Activated naive CD4-positive, alpha-beta T cell treated with anti-CD3 and anti-CD28 coated beads, Interleukin-2, amount 10 ng/mL, durations not matched to agents 7 days and 5 days (primary cell): ENCODE measurements at regions not wholly inside any gene's neighbourhood (a gene's known extent, or its start where the extent isn't known, plus 50 kb on each side); places are given as distances from the start of the nearest gene placed in this dataset.

ENCODE experiments used
- CTCF ChIA-PET: fragments of 350-600 bp; sonication (Branson Sonifier 250); formaldehyde crosslinking; loops from one replicate; lab custom pipeline; 2021; ENCODE audit warnings: antibody characterized with exemption; lab: Charles Lee
- DNase-seq: peaks from one replicate; pipeline ENCODE4 v3.0.0-alpha.2; 2020
- H3K27ac Mint-ChIP-seq: one replicate; pipeline ENCODE4 v1.8.0; 2021; ENCODE audit warnings: mild to moderate bottlenecking, moderate library complexity, mixed read lengths
- H3K27me3 Mint-ChIP-seq: one replicate; pipeline ENCODE4 v1.8.0; 2021; ENCODE audit warnings: mild to moderate bottlenecking, mixed read lengths
- H3K36me3 Mint-ChIP-seq: one replicate; pipeline ENCODE4 v1.8.0; 2021; ENCODE audit warnings: mixed read lengths
- H3K4me1 Mint-ChIP-seq: one replicate; pipeline ENCODE4 v1.8.0; 2021; ENCODE audit warnings: mixed read lengths
- H3K4me3 Mint-ChIP-seq: one replicate; pipeline ENCODE4 v1.8.0; 2021; ENCODE audit warnings: mild to moderate bottlenecking, moderate library complexity, mixed read lengths
- H3K9me3 Mint-ChIP-seq: one replicate; pipeline ENCODE4 v1.8.0; 2021; ENCODE audit warnings: mixed read lengths

GRCh38 chr2:133780997-133781513 is 212.8 kb upstream of the NCKAP5 start:
- Mint-ChIP-seq H3K27me3 (no peaks in the 10 kb centered on the region), H3K9me3 (no peaks in the 10 kb centered on the region), H3K36me3 (no peaks in the 10 kb centered on the region), H3K4me3 (no peak overlapping the region), H3K27ac (no peak overlapping the region), H3K4me1 (no peaks in the 10 kb centered on the region)
- no peak for DNase-seq
- CTCF ChIA-PET, result no interaction called here

GRCh38 chr2:133787207-133787606 is 218.9 kb upstream of the NCKAP5 start:
- Mint-ChIP-seq H3K27me3 (no peaks in the 10 kb centered on the region), H3K36me3 (no peaks in the 10 kb centered on the region), H3K4me1 (no peaks in the 10 kb centered on the region), H3K4me3 (no peak overlapping the region), H3K9me3 (no peaks in the 10 kb centered on the region), H3K27ac (no peak overlapping the region)
- CTCF ChIA-PET, result no interaction called here
- DNase-seq, result no peak

- Mint-ChIP-seq H3K27me3 (no peaks in the 10 kb centered on the region), H3K9me3 (no peaks in the 10 kb centered on the region), H3K4me3 (no peak overlapping the region), H3K4me1 (no peaks in the 10 kb centered on the region), H3K36me3 (no peaks in the 10 kb centered on the region), H3K27ac (no peak overlapping the region)
- CTCF ChIA-PET, result no interaction called here
- no peak for DNase-seq
These were observed 219.4 kb upstream of the NCKAP5 start for GRCh38 chr2:133787651-133788050.

- Mint-ChIP-seq H3K4me3 (no peak overlapping the region), H3K4me1 (no peaks in the 10 kb centered on the region), H3K27ac (no peak overlapping the region), H3K27me3 (no peaks in the 10 kb centered on the region), H3K36me3 (no peaks in the 10 kb centered on the region), H3K9me3 (no peaks in the 10 kb centered on the region)
- CTCF ChIA-PET, result no interaction called here
- no peak for DNase-seq
These were observed 220.1 kb upstream of the NCKAP5 start for GRCh38 chr2:133788386-133788785.

GRCh38 chr2:133789743-133790142 is 221.5 kb upstream of the NCKAP5 start:
- H3K4me1 Mint-ChIP-seq, result no peaks in the 10 kb centered on the region
- no peaks in the 10 kb centered on the region for H3K36me3 Mint-ChIP-seq
- H3K9me3 Mint-ChIP-seq, result peaks cover 3% of the 10 kb centered on the region
- H3K4me3 Mint-ChIP-seq, result no peak overlapping the region
- H3K27me3 Mint-ChIP-seq, result no peaks in the 10 kb centered on the region
- H3K27ac Mint-ChIP-seq, result no peak overlapping the region
- CTCF ChIA-PET, result no interaction called here
- DNase-seq, result no peak

- Mint-ChIP-seq H3K4me1 (no peaks in the 10 kb centered on the region), H3K27me3 (no peaks in the 10 kb centered on the region), H3K36me3 (no peaks in the 10 kb centered on the region), H3K4me3 (no peak overlapping the region), H3K27ac (no peak overlapping the region), H3K9me3 (peaks cover 3% of the 10 kb centered on the region)
- DNase-seq, result no peak
- CTCF ChIA-PET, result no interaction called here
These were observed 222.4 kb upstream of the NCKAP5 start for GRCh38 chr2:133790711-133791110.

GRCh38 chr2:133791191-133791590 is 222.9 kb upstream of the NCKAP5 start:
- CTCF ChIA-PET, result no interaction called here
- H3K9me3 Mint-ChIP-seq, result peaks cover 3% of the 10 kb centered on the region
- no peak overlapping the region for H3K27ac Mint-ChIP-seq
- H3K27me3 Mint-ChIP-seq, result no peaks in the 10 kb centered on the region
- H3K4me3 Mint-ChIP-seq, result no peak overlapping the region
- H3K4me1 Mint-ChIP-seq, result no peaks in the 10 kb centered on the region
- no peak for DNase-seq
- no peaks in the 10 kb centered on the region for H3K36me3 Mint-ChIP-seq

GRCh38 chr2:133792223-133792622 is 224.0 kb upstream of the NCKAP5 start:
- Mint-ChIP-seq H3K36me3 (no peaks in the 10 kb centered on the region), H3K27ac (no peak overlapping the region), H3K27me3 (no peaks in the 10 kb centered on the region), H3K9me3 (peaks cover 3% of the 10 kb centered on the region), H3K4me3 (no peak overlapping the region), H3K4me1 (no peaks in the 10 kb centered on the region)
- CTCF ChIA-PET, result no interaction called here
- no peak for DNase-seq

GRCh38 chr2:133794114-133794513 is 225.9 kb upstream of the NCKAP5 start:
- no peak overlapping the region for H3K4me3 Mint-ChIP-seq
- H3K27me3 Mint-ChIP-seq, result no peaks in the 10 kb centered on the region
- no peaks in the 10 kb centered on the region for H3K36me3 Mint-ChIP-seq
- H3K27ac Mint-ChIP-seq, result no peak overlapping the region
- CTCF ChIA-PET, result no interaction called here
- DNase-seq, result no peak
- no peaks in the 10 kb centered on the region for H3K4me1 Mint-ChIP-seq
- H3K9me3 Mint-ChIP-seq, result peaks cover 3% of the 10 kb centered on the region

- CTCF ChIA-PET, result no interaction called here
- Mint-ChIP-seq H3K27ac (no peak overlapping the region), H3K36me3 (no peaks in the 10 kb centered on the region), H3K4me1 (no peaks in the 10 kb centered on the region), H3K4me3 (no peak overlapping the region), H3K27me3 (no peaks in the 10 kb centered on the region), H3K9me3 (no peaks in the 10 kb centered on the region)
- no peak for DNase-seq
These were observed 233.7 kb upstream of the NCKAP5 start for GRCh38 chr2:133801946-133802345.

GRCh38 chr2:133802409-133803039 is 234.3 kb upstream of the NCKAP5 start:
- no peak overlapping the region for H3K27ac Mint-ChIP-seq
- no peaks in the 10 kb centered on the region for H3K36me3 Mint-ChIP-seq
- H3K4me3 Mint-ChIP-seq, result no peak overlapping the region
- no peaks in the 10 kb centered on the region for H3K27me3 Mint-ChIP-seq
- H3K9me3 Mint-ChIP-seq, result no peaks in the 10 kb centered on the region
- H3K4me1 Mint-ChIP-seq, result no peaks in the 10 kb centered on the region
- no peak for DNase-seq
- CTCF ChIA-PET, result no interaction called here

GRCh38 chr2:133806564-133806963 is 238.3 kb upstream of the NCKAP5 start:
- Mint-ChIP-seq H3K36me3 (no peaks in the 10 kb centered on the region), H3K27ac (no peak overlapping the region), H3K4me3 (no peak overlapping the region), H3K27me3 (no peaks in the 10 kb centered on the region), H3K4me1 (no peaks in the 10 kb centered on the region), H3K9me3 (peaks cover 9% of the 10 kb centered on the region)
- no peak for DNase-seq
- CTCF ChIA-PET, result no interaction called here

GRCh38 chr2:133809485-133809884 is 241.2 kb upstream of the NCKAP5 start:
- Mint-ChIP-seq H3K27ac (no peak overlapping the region), H3K4me1 (no peaks in the 10 kb centered on the region), H3K27me3 (no peaks in the 10 kb centered on the region), H3K4me3 (no peak overlapping the region), H3K9me3 (peaks cover 9% of the 10 kb centered on the region), H3K36me3 (no peaks in the 10 kb centered on the region)
- DNase-seq, result no peak
- CTCF ChIA-PET, result no interaction called here

- Mint-ChIP-seq H3K36me3 (no peaks in the 10 kb centered on the region), H3K27me3 (no peaks in the 10 kb centered on the region), H3K9me3 (peaks cover 9% of the 10 kb centered on the region), H3K4me3 (no peak overlapping the region), H3K27ac (no peak overlapping the region), H3K4me1 (no peaks in the 10 kb centered on the region)
- no peak for DNase-seq
- CTCF ChIA-PET, result no interaction called here
These were observed 242.3 kb upstream of the NCKAP5 start for GRCh38 chr2:133810559-133810958.

GRCh38 chr2:133811409-133812125 is 243.3 kb upstream of the NCKAP5 start:
- Mint-ChIP-seq H3K4me1 (no peaks in the 10 kb centered on the region), H3K4me3 (no peak overlapping the region), H3K27ac (no peak overlapping the region), H3K9me3 (peaks cover 9% of the 10 kb centered on the region), H3K36me3 (no peaks in the 10 kb centered on the region), H3K27me3 (no peaks in the 10 kb centered on the region)
- CTCF ChIA-PET, result no interaction called here
- no peak for DNase-seq
